Mucosa of descending colon (tissue), 3 donors: ENCODE measurements at regions not wholly inside any gene's neighbourhood (a gene's known extent, or its start where the extent isn't known, plus 50 kb on each side); places are given as distances from the start of the nearest gene placed in this dataset.

Experiments
- ATAC-seq: fragments of 200-7000 bp; cut with Tn5 transposase; one replicate; pipeline ENCODE4 v1.9.1; 2020; ENCODE audit warnings: mild to moderate bottlenecking, moderate library complexity
- DNase-seq, 3 donors: peaks; one replicate each; pipeline ENCODE4 v3.0.0-alpha.2; 2020
- H3K36me3 ChIP-seq: fragments of 200-600 bp; one replicate; pipeline ENCODE4 v1.8.0; 2021; ENCODE audit warnings: low read depth, mild to moderate bottlenecking
- H3K4me1 ChIP-seq: fragments of 200-600 bp; one replicate; pipeline ENCODE4 v1.8.0; 2021; ENCODE audit warnings: low read depth, mild to moderate bottlenecking
- H3K4me3 ChIP-seq: fragments of 200-600 bp; one replicate; pipeline ENCODE4 v1.8.0; 2021; ENCODE audit warnings: mild to moderate bottlenecking
- H3K9me3 ChIP-seq: fragments of 200-600 bp; one replicate; pipeline ENCODE4 v1.8.0; 2021; ENCODE audit warnings: mild to moderate bottlenecking
- intact Hi-C, 2 donors: fragments of 100-400 bp; cut with DNase I in 1 of 2; cut with micrococcal nuclease in 1 of 2; formaldehyde crosslinking; loops; one replicate each; pipeline versions ENCODE4 v1.11.0 to v1.11.1; 2022; cut with DNase I, micrococcal nuclease
- TF ChIP-seq, protein P1 (sequence below): fragments of 200-600 bp; IDR thresholded peaks from one replicate; pipeline ENCODE4 v1.8.0; 2022; ENCODE audit warnings: antibody characterized with exemption, mild to moderate bottlenecking
- donor health status: DM: no; HTN: no; CAD: no; lungs with moderate emphysema.
- donor health status: DM: no; HTN: no; CAD: no.
- donor health status: DM: no; HTN: yes; CAD: no.

DNA sequence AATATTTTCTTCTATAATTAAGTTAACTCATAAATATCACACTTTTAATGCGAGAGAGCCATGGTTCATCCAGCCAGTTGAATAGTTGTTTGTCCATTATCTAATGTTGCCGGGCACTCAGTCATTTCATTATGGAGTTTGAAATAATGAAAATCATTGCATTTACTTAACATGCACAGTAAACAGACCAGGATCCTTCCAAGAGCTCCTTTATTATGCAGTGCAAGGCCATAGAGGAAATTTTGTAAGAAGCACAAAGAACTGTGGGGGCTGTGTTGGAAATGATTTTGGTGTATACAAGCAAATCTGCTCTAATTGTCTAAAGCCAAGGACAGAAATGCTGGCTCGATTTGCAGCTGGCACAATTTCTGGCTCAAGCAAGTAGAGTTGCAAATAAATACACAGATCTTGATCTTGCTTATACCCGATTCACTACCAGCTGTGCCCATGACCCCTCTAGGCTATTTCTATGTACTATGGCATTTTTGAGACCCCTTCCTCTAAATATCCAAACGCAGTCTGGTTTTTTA lies 400.3 kb upstream of the HNRNPA3 start:
- Histone ChIP-seq H3K4me1 (no peaks in the 10 kb centered on the region), H3K9me3 (no peaks in the 10 kb centered on the region), H3K36me3 (no peaks in the 10 kb centered on the region), H3K4me3 (no peak overlapping the region)
- no peak for ATAC-seq
- DNase-seq = no peak
- intact Hi-C loops = loop anchor here (10.0 kb wide), 2 partner anchors 158 to 688 kb away; partner anchors contain the start of genes HOXD8 (in 1 of the 2) and HOXD9 (in 1 of the 2)
- TF ChIP-seq, protein P1, sequence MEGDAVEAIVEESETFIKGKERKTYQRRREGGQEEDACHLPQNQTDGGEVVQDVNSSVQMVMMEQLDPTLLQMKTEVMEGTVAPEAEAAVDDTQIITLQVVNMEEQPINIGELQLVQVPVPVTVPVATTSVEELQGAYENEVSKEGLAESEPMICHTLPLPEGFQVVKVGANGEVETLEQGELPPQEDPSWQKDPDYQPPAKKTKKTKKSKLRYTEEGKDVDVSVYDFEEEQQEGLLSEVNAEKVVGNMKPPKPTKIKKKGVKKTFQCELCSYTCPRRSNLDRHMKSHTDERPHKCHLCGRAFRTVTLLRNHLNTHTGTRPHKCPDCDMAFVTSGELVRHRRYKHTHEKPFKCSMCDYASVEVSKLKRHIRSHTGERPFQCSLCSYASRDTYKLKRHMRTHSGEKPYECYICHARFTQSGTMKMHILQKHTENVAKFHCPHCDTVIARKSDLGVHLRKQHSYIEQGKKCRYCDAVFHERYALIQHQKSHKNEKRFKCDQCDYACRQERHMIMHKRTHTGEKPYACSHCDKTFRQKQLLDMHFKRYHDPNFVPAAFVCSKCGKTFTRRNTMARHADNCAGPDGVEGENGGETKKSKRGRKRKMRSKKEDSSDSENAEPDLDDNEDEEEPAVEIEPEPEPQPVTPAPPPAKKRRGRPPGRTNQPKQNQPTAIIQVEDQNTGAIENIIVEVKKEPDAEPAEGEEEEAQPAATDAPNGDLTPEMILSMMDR = no peak

DNA sequence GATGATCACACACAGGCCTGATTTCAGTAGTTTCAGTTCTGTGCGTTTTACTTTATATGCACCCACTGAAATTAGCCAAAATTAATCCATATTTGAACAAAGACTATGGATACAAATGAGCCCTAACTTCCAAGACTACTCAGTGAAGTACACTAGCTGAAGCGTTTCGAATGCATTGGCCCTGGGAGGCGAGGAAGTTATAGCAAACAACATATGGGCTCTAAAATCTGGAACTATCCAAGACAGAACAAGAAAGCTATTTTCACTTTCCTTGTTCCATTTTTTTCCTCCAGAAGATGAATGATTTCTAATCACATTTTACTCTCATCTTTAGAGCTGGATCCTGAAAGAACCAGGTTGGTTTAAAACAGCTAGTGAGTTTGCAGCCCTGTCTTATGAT lies 399.4 kb upstream of the HNRNPA3 start:
- DNase-seq = no peak
- H3K9me3 ChIP-seq = no peaks in the 10 kb centered on the region
- TF ChIP-seq, protein P1 = no peak
- intact Hi-C loops = loop anchor here (10.0 kb wide), 2 partner anchors 158 to 688 kb away; partner anchors contain the start of genes HOXD8 (in 1 of the 2) and HOXD9 (in 1 of the 2)
- H3K36me3 ChIP-seq = no peaks in the 10 kb centered on the region
- no peaks in the 10 kb centered on the region for H3K4me1 ChIP-seq
- no peak overlapping the region for H3K4me3 ChIP-seq
- no peak for ATAC-seq

DNA sequence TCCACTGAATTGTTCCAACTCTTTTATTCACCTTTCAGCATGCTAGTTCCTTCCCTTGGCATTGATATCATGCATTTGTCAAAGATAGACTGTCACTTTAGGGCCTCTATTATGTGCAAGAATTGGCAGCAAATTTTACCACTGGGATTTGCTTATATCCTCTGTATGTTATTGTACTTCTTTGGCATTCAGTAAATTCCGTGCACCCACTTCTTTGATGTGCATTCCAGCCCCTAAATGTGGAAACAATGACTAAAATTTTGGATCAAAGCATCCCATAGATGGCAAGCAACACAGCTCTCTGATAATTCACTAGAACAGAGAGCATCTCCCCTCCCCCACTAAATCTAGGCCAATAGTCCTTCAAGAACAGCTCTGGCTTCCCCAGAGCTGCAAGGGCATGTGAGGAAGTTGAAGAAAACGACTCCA lies 399.0 kb upstream of the HNRNPA3 start:
- no peaks in the 10 kb centered on the region for H3K36me3 ChIP-seq
- TF ChIP-seq, protein P1 = no peak
- DNase-seq (no peak), ATAC-seq (no peak)
- no peaks in the 10 kb centered on the region for H3K4me1 ChIP-seq
- no peak overlapping the region for H3K4me3 ChIP-seq
- intact Hi-C loops = loop anchor here (10.0 kb wide), 2 partner anchors 159 to 689 kb away; partner anchors contain the start of genes HOXD8 (in 1 of the 2) and HOXD9 (in 1 of the 2)
- H3K9me3 ChIP-seq = no peaks in the 10 kb centered on the region

DNA sequence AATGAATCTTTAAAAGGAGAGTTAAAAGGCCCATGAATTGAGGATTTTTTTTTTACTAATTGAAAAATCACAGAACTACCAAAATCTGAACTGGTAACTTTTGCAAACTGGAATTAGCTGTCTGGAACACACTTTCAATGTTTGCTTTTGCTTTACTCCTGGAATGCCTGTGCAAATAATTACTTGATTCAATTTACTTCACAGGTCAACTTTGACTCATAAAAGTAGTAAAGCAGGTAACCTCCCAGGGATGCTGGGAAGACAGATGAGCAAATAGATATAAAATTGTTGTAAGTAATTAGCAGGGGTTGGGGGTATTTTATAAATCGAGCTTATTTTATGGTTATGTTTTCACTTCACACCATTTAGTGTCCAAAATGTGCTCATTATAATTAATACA lies 398.3 kb upstream of the HNRNPA3 start:
- H3K9me3 ChIP-seq = no peaks in the 10 kb centered on the region
- H3K4me3 ChIP-seq = no peak overlapping the region
- DNase-seq (no peak), ATAC-seq (no peak)
- intact Hi-C loops = loop anchor here (10.0 kb wide), 2 partner anchors 159 to 689 kb away; partner anchors contain the start of genes HOXD8 (in 1 of the 2) and HOXD9 (in 1 of the 2)
- TF ChIP-seq, protein P1 = no peak
- H3K4me1 ChIP-seq = no peaks in the 10 kb centered on the region
- no peaks in the 10 kb centered on the region for H3K36me3 ChIP-seq

DNA sequence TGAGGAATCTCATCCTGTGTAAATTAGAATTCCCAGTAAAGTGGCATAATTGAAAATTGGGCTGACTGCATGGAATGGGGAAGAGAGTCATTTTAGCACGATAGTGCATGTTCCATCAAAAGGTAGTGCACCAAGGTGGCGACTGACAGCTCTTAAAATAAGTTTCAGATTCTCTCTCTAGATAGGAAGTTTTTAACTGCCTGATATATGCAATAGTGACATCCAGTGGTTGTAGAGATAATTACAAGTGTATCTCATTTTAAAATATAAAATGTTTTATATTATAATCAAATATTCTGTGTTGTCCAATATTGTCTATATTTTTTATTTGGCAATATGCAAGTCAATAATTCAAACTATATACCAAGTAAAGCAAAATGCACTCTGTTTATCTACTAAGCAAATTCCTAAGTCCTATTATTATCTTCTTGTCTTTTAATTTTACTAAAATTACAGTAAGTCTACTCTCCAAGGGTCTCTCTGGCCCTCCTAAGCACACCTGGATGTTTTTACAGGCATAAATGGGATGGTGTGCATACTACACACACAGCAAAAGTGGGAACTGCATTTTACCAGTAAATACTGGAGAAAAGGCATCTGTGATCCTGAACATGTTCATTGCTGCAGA lies 397.7 kb upstream of the HNRNPA3 start:
- Histone ChIP-seq H3K4me3 (no peak overlapping the region), H3K9me3 (no peaks in the 10 kb centered on the region), H3K4me1 (no peaks in the 10 kb centered on the region), H3K36me3 (no peaks in the 10 kb centered on the region)
- DNase-seq = no peak
- TF ChIP-seq, protein P1 = peak; percentile 41
- intact Hi-C loops = loop anchor here (10.0 kb wide), 2 partner anchors 160 to 690 kb away; partner anchors contain the start of genes HOXD8 (in 1 of the 2) and HOXD9 (in 1 of the 2)
- peak; percentile 65 for ATAC-seq
